Transverse colon (tissue), 4 donors: ENCODE measurements at regions not wholly inside any gene's neighbourhood (a gene's known extent, or its start where the extent isn't known, plus 50 kb on each side); places are given as distances from the start of the nearest gene placed in this dataset.

Source experiments
- DNase-seq: peaks from one replicate; pipeline ENCODE4 v3.0.0-alpha.2; 2019
- H3K27ac ChIP-seq, 4 donors: fragments of 200-600 bp; sonication (generic); 2 replicates each; pipeline ENCODE4 v1.5.1; 2016 to 2018; ENCODE audit warnings: inconsistent platforms in 4 of 4
- H3K27me3 ChIP-seq: fragments of 200-600 bp; sonication (generic); 2 replicates; pipeline ENCODE4 v1.5.1; 2017; ENCODE audit warnings: inconsistent platforms
- H3K36me3 ChIP-seq, 4 donors: fragments of 200-600 bp; sonication (generic); 2 replicates each; pipeline ENCODE4 v1.5.1; 2017 to 2019; ENCODE audit warnings: inconsistent platforms in 4 of 4
- H3K4me1 ChIP-seq, 4 donors: fragments of 200-600 bp; sonication (generic); 2 replicates each; pipeline ENCODE4 v1.5.1; 2017 to 2020; ENCODE audit warnings: inconsistent platforms in 4 of 4
- H3K4me3 ChIP-seq, 4 donors: fragments of 200-600 bp; sonication (generic); 1 replicate in 1 of 4; 2 replicates in 3 of 4; pipeline versions ENCODE4 v1.5.1 to v1.6.1; 2017 to 2019; ENCODE audit warnings: inconsistent platforms in 4 of 4
- H3K9me3 ChIP-seq, 2 donors: fragments of 200-600 bp; sonication (generic); 2 replicates each; pipeline ENCODE4 v1.5.1; 2017 to 2019; ENCODE audit warnings: inconsistent platforms in 2 of 2
- EP300 ChIP-seq: sonication (generic); formaldehyde crosslinking; IDR thresholded peaks from one replicate; pipeline ENCODE4 v1.6.1; 2017; ENCODE audit warnings: antibody characterized with exemption, low read depth
- POLR2A ChIP-seq: fragments of 450-650 bp; IDR thresholded peaks from one replicate; pipeline ENCODE4 v1.6.1; 2016; ENCODE audit warnings: antibody characterized with exemption, mild to moderate bottlenecking, moderate library complexity
- POLR2AphosphoS5 ChIP-seq, 3 donors: sonication (generic); formaldehyde crosslinking; IDR thresholded peaks; one replicate each; pipeline ENCODE4 v1.6.1; 2016; ENCODE audit warnings: antibody characterized with exemption in 3 of 3
- WGBS, 2 donors: methylation state at CpG; one replicate each; pipeline ENCODE4 v1.1.5; 2018; ENCODE audit warnings: low coverage in 1 of 2; 5-methylcytosine and 5-hydroxymethylcytosine counted together
- in situ Hi-C, 4 donors: fragments of 200-750 bp; cut with MboI; loops; one replicate each; pipeline versions ENCODE4 v1.15.0 to v1.15.1; 2017; ENCODE audit warnings: low sequenced_read_pairs in 3 of 4, low pct_ligation_motif_present in 1 of 4, low pct_unique_long_range_greater_than_20kb in 1 of 4
- intact Hi-C: fragments of 100-400 bp; cut with DNase I; formaldehyde crosslinking; loops from one replicate; pipeline ENCODE4 v1.15.1; 2023; ENCODE audit warnings: low total_unique reads
- small RNA-seq, 4 donors: library from RNA; depleted of rRNA; stranded (forward); fragments of <200 nt; gene quantifications; one replicate each; pipeline ENCODE3, GENCODE V24; 2016
- TF ChIP-seq, protein P1 (sequence below), 5 experiments: fragments of 200-600 bp in 3 of 5; fragments of 450-650 bp in 2 of 5; sonication (generic) in 3 of 5; IDR thresholded peaks; 1 replicate in 2 of 5; 2 replicates in 3 of 5; pipeline ENCODE4 v1.5.1; 2016 to 2017; ENCODE audit warnings: antibody characterized with exemption in 5 of 5, inconsistent platforms in 3 of 5, mild to moderate bottlenecking in 2 of 5, moderate library complexity in 1 of 5

DNA sequence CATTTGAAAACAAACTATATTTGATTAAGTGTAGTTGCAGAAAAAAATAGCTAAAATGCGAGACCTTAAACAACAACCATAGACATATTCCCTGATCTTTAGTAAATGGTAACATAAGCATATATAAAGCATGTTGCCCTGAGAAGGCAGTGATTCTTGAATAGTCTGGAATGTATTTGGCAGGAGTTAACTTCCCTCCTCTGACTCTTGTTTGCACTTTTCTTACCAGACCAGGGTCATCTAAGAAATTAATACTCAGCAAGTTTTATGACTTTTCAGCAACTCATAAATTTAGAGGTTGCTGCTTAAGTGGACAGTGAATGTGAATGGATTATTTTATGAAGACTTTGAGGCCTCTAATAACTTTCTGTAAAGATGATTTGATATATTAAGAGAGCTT, 55.3 kb upstream of the NUDT12 start:
- H3K36me3 ChIP-seq = no peaks in the 10 kb centered on the region
- H3K4me1 ChIP-seq = no peaks in the 10 kb centered on the region
- DNase-seq = no peak
- intact Hi-C loops = no loop called here
- in situ Hi-C loops = no loop called here
- no peak overlapping the region for H3K27ac ChIP-seq
- WGBS, 2 donors = 67 to 89% methylated on average over 1 of the region's 1 CpG
- H3K4me3 ChIP-seq = no peak overlapping the region
- H3K27me3 ChIP-seq = no peaks in the 10 kb centered on the region
- TF ChIP-seq, protein P1, sequence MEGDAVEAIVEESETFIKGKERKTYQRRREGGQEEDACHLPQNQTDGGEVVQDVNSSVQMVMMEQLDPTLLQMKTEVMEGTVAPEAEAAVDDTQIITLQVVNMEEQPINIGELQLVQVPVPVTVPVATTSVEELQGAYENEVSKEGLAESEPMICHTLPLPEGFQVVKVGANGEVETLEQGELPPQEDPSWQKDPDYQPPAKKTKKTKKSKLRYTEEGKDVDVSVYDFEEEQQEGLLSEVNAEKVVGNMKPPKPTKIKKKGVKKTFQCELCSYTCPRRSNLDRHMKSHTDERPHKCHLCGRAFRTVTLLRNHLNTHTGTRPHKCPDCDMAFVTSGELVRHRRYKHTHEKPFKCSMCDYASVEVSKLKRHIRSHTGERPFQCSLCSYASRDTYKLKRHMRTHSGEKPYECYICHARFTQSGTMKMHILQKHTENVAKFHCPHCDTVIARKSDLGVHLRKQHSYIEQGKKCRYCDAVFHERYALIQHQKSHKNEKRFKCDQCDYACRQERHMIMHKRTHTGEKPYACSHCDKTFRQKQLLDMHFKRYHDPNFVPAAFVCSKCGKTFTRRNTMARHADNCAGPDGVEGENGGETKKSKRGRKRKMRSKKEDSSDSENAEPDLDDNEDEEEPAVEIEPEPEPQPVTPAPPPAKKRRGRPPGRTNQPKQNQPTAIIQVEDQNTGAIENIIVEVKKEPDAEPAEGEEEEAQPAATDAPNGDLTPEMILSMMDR (IDR thresholded peaks at IDR 0.05) = no peak
- TF ChIP-seq POLR2A = no peak
- no peaks in the 10 kb centered on the region for H3K9me3 ChIP-seq

- 31 to 47% methylated on average over 1 of the region's 1 CpG for WGBS, 2 donors
- Histone ChIP-seq H3K4me3 (no peak overlapping the region), H3K4me1 (no peaks in the 10 kb centered on the region), H3K27ac (no peak overlapping the region), H3K27me3 (no peaks in the 10 kb centered on the region), H3K36me3 (no peaks in the 10 kb centered on the region), H3K9me3 (no peaks in the 10 kb centered on the region)
- no peak for TF ChIP-seq POLR2AphosphoS5 (IDR thresholded peaks at IDR 0.05)
- TF ChIP-seq, protein P1 (IDR thresholded peaks at IDR 0.05) = no peak
- intact Hi-C loops (no loop called here), in situ Hi-C loops (no loop called here)
- DNase-seq = no peak
Observed at GRCh38 chr5:103617090-103617489, 54.5 kb upstream of the NUDT12 start.

- in situ Hi-C loops = no loop called here
- no peaks in the 10 kb centered on the region for H3K27me3 ChIP-seq
Observed at GRCh38 chr5:103612545-103612944, 50.0 kb upstream of the NUDT12 start.

More at GRCh38 chr5:103612545-103612944, 50.0 kb upstream of the NUDT12 start:
- TF ChIP-seq EP300 (no peak), POLR2A (no peak), POLR2AphosphoS5 (IDR thresholded peaks at IDR 0.05) (no peak)
- TF ChIP-seq, protein P1 (IDR thresholded peaks at IDR 0.05) = no peak
- Histone ChIP-seq H3K27ac (no peak overlapping the region), H3K4me1 (no peaks in the 10 kb centered on the region), H3K9me3 (no peaks in the 10 kb centered on the region), H3K4me3 (no peak overlapping the region), H3K36me3 (no peaks in the 10 kb centered on the region)
- DNase-seq = no peak
- intact Hi-C loops = no loop called here
- 70 to 73% methylated on average over 1 of the region's 1 CpG for WGBS, 2 donors

Small RNA genes lying in the stretch of these regions (small RNA-seq; reads per million reads assigned to genes)
- gene PSMC1P5 (0 to 0.12 (median 0) reads per million in 4 donors), gene RF00322 (0 reads per million in 4 donors), gene RN7SL255P (0 reads per million in 4 donors), gene RNA5SP189 (0 reads per million in 4 donors), gene RNU1-140P (0 to 0.88 (median 0.34) reads per million in 4 donors), gene RNU6-334P (0 reads per million in 4 donors)
